Karpas-422 (cell line): ENCODE measurements at regions not wholly inside any gene's neighbourhood (a gene's known extent, or its start where the extent isn't known, plus 50 kb on each side); places are given as distances from the start of the nearest gene placed in this dataset.

Source experiments
- DNase-seq: peaks from one replicate; pipeline ENCODE4 v3.0.0-alpha.2; 2015
- H2AFZ ChIP-seq: fragments of 200-600 bp; sonication (generic); 2 replicates; pipeline ENCODE4 v1.6.1; 2014; ENCODE audit warnings: antibody characterized with exemption, low read length, mixed read lengths
- H3K27ac ChIP-seq: fragments of 200-600 bp; sonication (generic); 2 replicates; pipeline ENCODE4 v1.5.1; 2014; ENCODE audit warnings: mild to moderate bottlenecking, low read length, moderate library complexity
- H3K27me3 ChIP-seq: fragments of 200-600 bp; sonication (generic); 2 replicates; pipeline ENCODE4 v1.6.1; 2014; ENCODE audit warnings: low read length, mixed read lengths
- H3K36me3 ChIP-seq: fragments of 200-600 bp; sonication (generic); 2 replicates; pipeline ENCODE4 v1.6.1; 2014; ENCODE audit warnings: low read length, mixed read lengths; ENCODE audit not compliant: insufficient read depth
- H3K4me1 ChIP-seq: fragments of 200-600 bp; sonication (generic); 2 replicates; pipeline ENCODE4 v1.6.1; 2014; ENCODE audit warnings: mild to moderate bottlenecking, low read length, mixed read lengths
- H3K4me2 ChIP-seq: fragments of 200-600 bp; sonication (generic); 2 replicates; pipeline ENCODE4 v1.6.1; 2014; ENCODE audit warnings: low read length, low read depth, mild to moderate bottlenecking; ENCODE audit not compliant: poor library complexity, severe bottlenecking
- H3K4me3 ChIP-seq: fragments of 200-600 bp; sonication (generic); 2 replicates; pipeline ENCODE4 v1.5.1; 2014; ENCODE audit warnings: mild to moderate bottlenecking, antibody characterized with exemption, low read length, mixed read lengths
- H3K79me2 ChIP-seq: fragments of 200-600 bp; sonication (generic); 2 replicates; pipeline ENCODE4 v1.6.1; 2014; ENCODE audit warnings: mild to moderate bottlenecking, low read length, mixed read lengths
- H3K9ac ChIP-seq: fragments of 200-600 bp; sonication (generic); 2 replicates; pipeline ENCODE4 v1.6.0; 2014; ENCODE audit warnings: low read length
- H3K9me2 ChIP-seq: fragments of 200-600 bp; sonication (generic), shearing (Covaris generic); replicated peaks from 2 replicates; pipeline ENCODE4 v1.6.0; 2014; ENCODE audit warnings: mild to moderate bottlenecking, low read length, moderate library complexity; ENCODE audit not compliant: insufficient read depth
- H3K9me3 ChIP-seq: fragments of 300-700, 200-600 bp; sonication (generic); 2 replicates; pipeline ENCODE4 v1.6.1; 2014; ENCODE audit warnings: low read length, mixed read lengths
- H4K20me1 ChIP-seq: fragments of 200-600 bp; sonication (generic); 2 replicates; pipeline ENCODE4 v1.6.1; 2014; ENCODE audit warnings: mild to moderate bottlenecking, antibody characterized with exemption, low read length, low read depth; ENCODE audit not compliant: insufficient read depth

DNA sequence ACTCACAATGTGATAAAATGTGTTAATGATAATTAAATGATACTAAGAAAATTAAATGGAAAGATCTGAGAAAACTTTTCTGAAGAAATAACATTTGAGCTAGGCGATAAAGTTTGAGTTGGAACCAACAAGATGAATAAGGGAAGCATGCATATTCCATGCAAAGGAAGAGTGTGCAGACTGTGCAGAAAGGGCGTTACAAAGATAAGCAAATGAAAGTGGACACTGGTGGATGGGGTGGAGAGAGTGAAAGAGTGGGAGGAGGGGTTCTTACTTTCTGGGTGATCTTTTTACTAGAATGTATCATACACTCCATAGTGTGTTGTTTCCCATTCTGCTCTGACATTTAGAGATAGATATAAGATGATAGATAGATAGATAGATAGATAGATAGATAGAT is 138.7 kb downstream of the HTR1A start:
- Histone ChIP-seq H3K9ac (no peak overlapping the region), H3K79me2 (no peaks in the 10 kb centered on the region), H2AFZ (no peak overlapping the region), H3K9me3 (no peaks in the 10 kb centered on the region), H3K9me2 (no peaks in the 10 kb centered on the region), H4K20me1 (no peaks in the 10 kb centered on the region), H3K4me2 (no peak overlapping the region), H3K27ac (no peak overlapping the region), H3K4me1 (no peaks in the 10 kb centered on the region), H3K4me3 (no peak overlapping the region), H3K36me3 (no peaks in the 10 kb centered on the region), H3K27me3 (no peaks in the 10 kb centered on the region)
- DNase-seq = no peak

DNA sequence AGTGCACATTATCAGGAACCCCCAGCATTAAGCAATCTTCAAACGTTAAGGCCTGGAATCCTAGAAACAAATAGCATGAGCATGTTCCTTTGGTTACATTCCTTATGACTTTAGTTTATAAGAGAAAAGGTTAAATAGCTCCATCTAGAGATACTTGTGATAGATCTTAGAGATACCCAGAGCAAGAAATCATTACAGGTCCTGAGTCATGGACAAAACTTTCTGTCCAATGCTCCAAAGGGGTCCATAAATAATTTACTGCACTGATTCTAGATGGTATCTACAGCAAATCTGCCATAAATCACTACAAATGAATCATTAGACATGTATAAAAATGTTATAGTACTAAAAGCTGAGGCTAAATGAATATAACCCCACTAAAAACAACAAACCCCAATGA is 139.6 kb downstream of the HTR1A start:
- Histone ChIP-seq H4K20me1 (no peaks in the 10 kb centered on the region), H3K4me2 (no peak overlapping the region), H2AFZ (no peak overlapping the region), H3K9ac (no peak overlapping the region), H3K4me1 (no peaks in the 10 kb centered on the region), H3K4me3 (no peak overlapping the region), H3K9me3 (no peaks in the 10 kb centered on the region), H3K27me3 (no peaks in the 10 kb centered on the region), H3K9me2 (no peaks in the 10 kb centered on the region), H3K27ac (no peak overlapping the region), H3K36me3 (no peaks in the 10 kb centered on the region), H3K79me2 (no peaks in the 10 kb centered on the region)
- no peak for DNase-seq

DNA sequence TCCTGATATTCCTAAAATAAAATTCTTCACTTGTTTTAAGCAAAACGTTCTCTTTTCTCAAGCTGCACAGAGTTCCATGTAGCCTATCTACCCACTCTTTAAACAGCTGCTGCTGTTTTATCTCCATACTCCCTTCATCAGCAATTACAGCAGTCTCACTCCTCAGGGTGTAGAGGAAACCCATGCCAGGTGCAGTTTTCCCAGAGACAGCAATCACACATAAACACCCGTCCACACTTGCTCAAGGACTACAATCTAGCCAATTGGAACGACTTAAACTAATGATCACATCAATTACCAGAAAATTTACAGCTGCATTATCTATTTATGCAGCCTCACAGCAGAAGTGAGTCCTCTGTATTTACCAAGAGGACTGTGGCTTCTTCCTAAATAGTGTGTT is 141.7 kb downstream of the HTR1A start:
- Histone ChIP-seq H3K4me1 (no peaks in the 10 kb centered on the region), H3K36me3 (no peaks in the 10 kb centered on the region), H3K4me2 (no peak overlapping the region), H3K9ac (no peak overlapping the region), H3K4me3 (no peak overlapping the region), H3K9me2 (no peaks in the 10 kb centered on the region), H4K20me1 (no peaks in the 10 kb centered on the region), H2AFZ (no peak overlapping the region), H3K27ac (no peak overlapping the region), H3K27me3 (no peaks in the 10 kb centered on the region), H3K79me2 (no peaks in the 10 kb centered on the region), H3K9me3 (no peaks in the 10 kb centered on the region)
- DNase-seq = no peak

DNA sequence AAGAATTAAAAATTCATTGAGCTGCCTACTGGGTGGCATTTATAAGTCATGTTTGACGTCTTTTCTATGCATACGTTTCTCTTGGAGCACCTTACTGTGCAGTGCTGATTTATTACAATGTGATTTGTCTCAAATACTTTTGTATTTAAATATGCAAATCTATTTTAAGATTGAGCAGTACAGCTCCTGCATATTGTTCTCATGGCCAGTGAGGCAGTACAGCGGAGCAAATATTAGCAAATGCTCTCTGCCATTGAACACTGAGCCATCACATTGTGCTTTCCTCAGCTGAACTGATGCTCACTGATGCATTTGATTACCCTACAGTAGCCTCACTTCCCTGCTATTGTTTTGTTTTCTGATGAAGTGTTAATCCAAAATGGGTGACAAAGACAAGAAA is 149.6 kb downstream of the HTR1A start:
- Histone ChIP-seq H3K27ac (no peak overlapping the region), H2AFZ (no peak overlapping the region), H3K36me3 (no peaks in the 10 kb centered on the region), H3K4me3 (no peak overlapping the region), H4K20me1 (no peaks in the 10 kb centered on the region), H3K9me2 (no peaks in the 10 kb centered on the region), H3K9me3 (no peaks in the 10 kb centered on the region), H3K27me3 (no peaks in the 10 kb centered on the region), H3K9ac (no peak overlapping the region), H3K79me2 (no peaks in the 10 kb centered on the region), H3K4me2 (no peak overlapping the region), H3K4me1 (no peaks in the 10 kb centered on the region)
- no peak for DNase-seq

DNA sequence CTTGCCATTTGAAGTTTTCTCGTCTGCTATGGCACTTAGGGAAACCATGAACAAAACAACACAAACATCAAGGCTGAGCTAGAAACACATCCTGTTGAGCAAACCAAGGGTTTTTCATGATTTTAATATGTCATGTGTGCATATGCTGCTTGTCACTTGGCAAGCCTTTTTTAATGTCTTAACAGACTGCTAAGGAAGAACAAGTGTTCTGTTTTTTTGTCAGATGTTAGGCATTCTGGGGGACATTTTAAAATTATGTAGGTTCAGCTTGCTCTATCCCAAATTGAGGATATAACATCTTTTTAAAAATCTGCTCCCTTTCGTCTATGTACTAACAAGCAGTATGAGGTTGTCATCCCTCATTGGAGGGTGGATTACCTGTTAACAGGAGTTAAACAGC is 150.3 kb downstream of the HTR1A start:
- no peak overlapping the region for H2AFZ ChIP-seq
- no peaks in the 10 kb centered on the region for H3K9me2 ChIP-seq
- H4K20me1 ChIP-seq = no peaks in the 10 kb centered on the region
- no peaks in the 10 kb centered on the region for H3K27me3 ChIP-seq
- H3K36me3 ChIP-seq = no peaks in the 10 kb centered on the region
- no peak for DNase-seq
- no peak overlapping the region for H3K4me3 ChIP-seq
- no peak overlapping the region for H3K27ac ChIP-seq
- no peak overlapping the region for H3K9ac ChIP-seq
- H3K9me3 ChIP-seq = no peaks in the 10 kb centered on the region
- H3K4me2 ChIP-seq = no peak overlapping the region
- no peaks in the 10 kb centered on the region for H3K79me2 ChIP-seq
- no peaks in the 10 kb centered on the region for H3K4me1 ChIP-seq

DNA sequence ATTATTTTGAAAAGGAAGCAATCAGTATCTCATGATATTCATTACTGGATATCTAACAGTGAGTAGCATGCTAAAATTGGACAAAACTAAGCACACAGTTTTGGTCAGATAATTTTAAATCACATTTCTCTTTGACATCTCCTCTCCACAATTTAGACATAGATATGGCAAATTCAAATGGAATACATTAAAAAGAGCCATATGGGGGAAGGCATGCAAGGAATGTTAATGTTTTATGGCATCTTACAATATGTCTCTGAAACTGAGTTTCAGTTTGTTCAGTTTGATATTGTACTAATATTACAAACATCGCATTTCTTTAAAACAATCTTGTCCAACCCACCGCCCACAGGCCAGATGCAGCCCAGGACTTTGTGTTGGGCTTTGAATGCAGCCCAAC is 151.0 kb downstream of the HTR1A start:
- no peaks in the 10 kb centered on the region for H3K4me1 ChIP-seq
- H3K79me2 ChIP-seq = no peaks in the 10 kb centered on the region
- H3K27ac ChIP-seq = no peak overlapping the region
- no peak overlapping the region for H2AFZ ChIP-seq
- no peaks in the 10 kb centered on the region for H3K36me3 ChIP-seq
- H3K27me3 ChIP-seq = no peaks in the 10 kb centered on the region
- H3K9ac ChIP-seq = no peak overlapping the region
- H3K4me2 ChIP-seq = no peak overlapping the region
- H3K9me3 ChIP-seq = no peaks in the 10 kb centered on the region
- DNase-seq = no peak
- no peaks in the 10 kb centered on the region for H3K9me2 ChIP-seq
- no peaks in the 10 kb centered on the region for H4K20me1 ChIP-seq
- no peak overlapping the region for H3K4me3 ChIP-seq

DNA sequence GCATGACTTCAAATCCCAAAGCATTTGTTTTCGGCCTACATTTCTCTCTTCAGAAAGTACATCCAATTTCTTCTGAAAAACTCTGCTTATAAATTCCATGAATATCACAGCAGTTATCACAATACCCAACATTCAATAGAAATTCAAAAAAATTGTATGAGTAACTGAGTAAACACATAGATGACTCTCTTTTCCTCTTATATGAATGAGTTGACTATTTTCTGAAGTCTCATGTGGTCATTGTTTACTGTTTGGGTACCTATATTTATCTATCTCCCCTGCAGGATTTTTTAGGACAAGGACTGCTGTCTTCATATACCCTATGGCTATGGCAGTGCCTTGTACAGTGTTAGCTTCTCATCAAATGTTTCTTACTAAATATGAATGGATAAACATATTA is 157.1 kb downstream of the HTR1A start:
- Histone ChIP-seq H3K4me3 (no peak overlapping the region), H3K27me3 (no peaks in the 10 kb centered on the region), H3K9ac (no peak overlapping the region), H3K9me3 (no peaks in the 10 kb centered on the region), H3K4me1 (no peaks in the 10 kb centered on the region), H3K4me2 (no peak overlapping the region), H3K79me2 (no peaks in the 10 kb centered on the region), H4K20me1 (no peaks in the 10 kb centered on the region), H3K27ac (no peak overlapping the region), H2AFZ (no peak overlapping the region), H3K36me3 (no peaks in the 10 kb centered on the region), H3K9me2 (no peaks in the 10 kb centered on the region)
- no peak for DNase-seq

DNA sequence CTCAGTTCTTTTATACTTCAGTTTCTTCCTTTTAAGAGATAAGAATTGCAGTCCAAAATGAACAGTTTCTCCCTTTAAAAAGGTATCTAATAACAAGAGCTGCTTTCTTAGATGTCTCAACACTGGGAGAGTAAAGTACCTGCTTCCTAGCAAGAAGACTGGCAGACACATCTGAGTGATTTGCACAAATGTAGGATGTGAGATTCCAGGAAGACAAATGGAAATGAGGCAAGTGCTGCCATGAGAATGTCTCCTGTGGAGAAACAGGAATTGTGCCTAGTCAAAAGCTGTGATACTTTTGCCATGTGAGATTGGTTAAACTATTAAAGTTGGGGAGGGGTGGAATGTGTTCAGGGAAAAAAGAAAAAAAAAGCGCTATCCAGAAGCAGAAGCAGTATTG is 159.1 kb downstream of the HTR1A start:
- Histone ChIP-seq H3K9me2 (no peaks in the 10 kb centered on the region), H3K9me3 (no peaks in the 10 kb centered on the region), H4K20me1 (no peaks in the 10 kb centered on the region), H3K4me3 (no peak overlapping the region), H3K27me3 (no peaks in the 10 kb centered on the region), H3K9ac (no peak overlapping the region), H3K36me3 (no peaks in the 10 kb centered on the region), H3K4me1 (no peaks in the 10 kb centered on the region), H3K27ac (no peak overlapping the region), H3K4me2 (no peak overlapping the region), H2AFZ (no peak overlapping the region), H3K79me2 (no peaks in the 10 kb centered on the region)
- DNase-seq = no peak

DNA sequence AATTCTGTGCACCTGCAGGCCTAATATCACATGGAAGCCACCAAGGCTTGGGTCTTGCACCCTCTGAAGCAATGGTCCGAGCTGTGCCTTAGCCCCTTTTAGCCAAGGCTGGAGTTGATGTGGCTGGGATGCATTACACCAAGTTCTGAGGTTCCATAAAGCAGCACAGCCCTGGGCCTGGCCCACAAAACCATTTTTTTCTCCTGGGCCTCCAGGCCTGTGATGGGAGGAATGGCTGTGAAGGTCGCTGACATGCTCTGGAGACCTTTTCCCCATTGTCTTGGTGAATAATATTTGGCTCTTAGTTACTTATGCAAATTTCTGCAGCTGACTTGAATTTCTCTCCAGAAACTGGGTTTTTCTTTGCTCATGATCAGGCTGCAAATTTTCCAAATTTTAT is 167.3 kb downstream of the HTR1A start:
- H3K4me2 ChIP-seq = no peak overlapping the region
- no peaks in the 10 kb centered on the region for H3K79me2 ChIP-seq
- H2AFZ ChIP-seq = no peak overlapping the region
- H3K4me3 ChIP-seq = no peak overlapping the region
- H3K9me2 ChIP-seq = no peaks in the 10 kb centered on the region
- no peak overlapping the region for H3K27ac ChIP-seq
- no peaks in the 10 kb centered on the region for H4K20me1 ChIP-seq
- H3K9ac ChIP-seq = no peak overlapping the region
- H3K27me3 ChIP-seq = no peaks in the 10 kb centered on the region
- peaks cover 9% of the 10 kb centered on the region; the same call in 1 of the 2 replicates for H3K9me3 ChIP-seq
- no peak for DNase-seq
- no peaks in the 10 kb centered on the region for H3K4me1 ChIP-seq
- no peaks in the 10 kb centered on the region for H3K36me3 ChIP-seq
